ENCODE measurements at regions not wholly inside any gene's neighbourhood (a gene's known extent, or its start where the extent isn't known, plus 50 kb on each side); places are given as distances from the start of the nearest gene placed in this dataset.

DNA sequence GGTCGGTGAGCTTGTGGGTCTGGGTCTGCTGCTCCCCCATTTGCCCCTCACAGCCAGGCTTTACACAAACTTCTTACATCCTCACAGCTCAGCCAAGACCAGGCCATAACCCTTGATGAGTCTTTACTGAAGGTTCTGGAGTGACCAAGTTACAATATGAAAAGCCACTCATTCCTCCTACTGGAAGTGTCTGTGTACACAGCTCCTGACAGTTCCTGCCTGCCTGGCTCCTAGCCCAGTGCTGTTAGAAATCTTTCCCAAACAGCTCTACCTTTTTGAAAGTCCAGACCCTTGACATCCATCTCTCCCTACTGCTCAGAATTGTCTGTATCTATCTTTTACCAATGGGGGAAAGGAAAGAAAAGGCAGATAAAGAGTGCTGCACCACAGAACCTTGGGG lies 106.9 kb downstream of the PAX1 start:
- no peak for DNase-seq

DNA sequence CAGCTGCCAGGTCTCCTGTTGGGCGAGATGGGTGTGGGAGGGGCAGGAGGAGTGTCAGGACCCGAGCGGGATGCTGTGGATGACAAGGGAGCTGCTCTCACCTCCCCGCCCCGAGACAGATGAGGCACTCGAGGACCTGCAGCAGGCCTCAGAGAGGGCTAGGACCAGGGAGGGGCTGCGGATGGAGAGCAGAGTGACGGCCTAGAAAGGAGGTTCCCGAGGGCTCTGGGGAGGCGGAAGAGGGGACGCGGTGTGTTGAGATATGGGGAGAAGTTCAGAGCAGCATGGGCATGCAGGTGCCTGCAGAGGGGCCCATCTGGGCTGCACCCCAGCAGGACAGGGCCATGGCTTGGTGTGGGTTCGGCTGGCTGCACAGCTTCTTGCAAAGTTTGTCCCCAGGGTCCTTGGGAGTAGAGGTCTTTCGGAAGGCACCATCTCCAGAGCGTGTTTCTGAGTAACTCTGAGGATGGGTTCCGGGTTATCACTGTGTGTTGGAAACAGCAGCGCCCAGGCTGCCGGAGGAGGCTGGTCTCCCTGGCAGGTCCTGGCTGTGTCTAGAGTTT lies 104.6 kb downstream of the PAX1 start:
- no peak for DNase-seq

- peak; percentile 13 for DNase-seq
These were observed 103.6 kb downstream of the PAX1 start for GRCh38 chr20:21808863-21809664.

GRCh38 chr20:21808139-21808538 lies 102.7 kb downstream of the PAX1 start:
- no peak for DNase-seq

- no peak for DNase-seq
These were observed 99.3 kb downstream of the PAX1 start for GRCh38 chr20:21804802-21805201.

DNA sequence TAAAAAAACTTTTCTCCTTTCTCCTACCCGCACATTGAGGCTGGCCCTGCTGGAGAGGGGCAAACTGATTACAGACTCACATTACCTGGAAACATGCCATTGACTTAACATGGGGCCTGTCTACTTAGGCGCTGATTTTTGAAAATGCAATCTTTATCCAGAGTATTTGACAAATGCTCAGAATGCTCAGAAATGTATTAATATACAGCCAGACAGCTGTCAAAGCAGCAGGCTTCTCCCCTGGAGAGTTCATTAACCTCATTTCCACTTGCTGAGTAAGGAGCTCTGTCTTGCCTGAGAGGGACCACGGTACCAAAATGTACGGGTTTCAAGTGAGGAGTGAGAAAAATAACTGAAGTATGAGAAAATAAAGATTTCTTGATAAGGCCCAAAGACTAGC lies 95.7 kb downstream of the PAX1 start:
- no peak for DNase-seq

DNA sequence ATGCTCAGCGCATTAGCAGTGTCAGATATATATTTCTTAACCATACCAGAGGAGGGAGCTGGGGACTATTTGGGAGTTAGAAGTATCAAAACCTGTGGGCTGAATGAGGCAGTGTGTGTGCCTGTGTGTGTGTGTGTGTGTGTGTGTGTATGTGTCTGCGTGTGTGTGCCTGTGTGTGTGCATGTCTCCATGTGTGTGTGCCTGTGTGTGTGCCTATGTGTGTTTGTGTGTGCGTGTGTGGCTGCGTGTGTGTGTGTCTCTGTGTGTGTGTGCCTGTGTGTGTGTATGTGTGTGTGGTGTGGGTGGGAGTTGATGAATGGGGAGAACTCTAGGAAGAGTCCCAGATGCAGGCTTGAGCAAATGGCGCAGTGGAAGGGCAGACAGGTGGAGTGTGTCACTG lies 92.9 kb downstream of the PAX1 start:
- DNase-seq, result no peak

DNA sequence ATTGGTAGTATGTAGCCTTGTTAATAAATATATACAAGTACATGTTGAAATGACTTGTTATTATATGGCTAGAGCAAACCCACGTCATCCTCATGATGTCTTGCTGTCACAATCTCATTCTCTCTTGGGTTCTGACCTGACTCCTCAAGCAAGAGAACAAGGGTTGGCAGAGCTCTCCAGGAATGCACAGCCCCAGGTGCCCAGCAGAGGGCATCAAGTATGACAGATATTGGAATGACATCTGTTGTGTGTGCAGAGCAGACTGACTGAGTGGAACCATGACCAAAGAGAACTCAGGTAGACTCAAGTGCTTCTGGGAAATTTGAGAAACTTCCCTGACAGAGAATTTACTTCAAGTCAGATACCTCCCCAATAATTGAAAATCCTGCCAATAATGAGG lies 90.6 kb downstream of the PAX1 start:
- DNase-seq, result no peak

- DNase-seq, result no peak
These were observed 82.6 kb downstream of the PAX1 start for GRCh38 chr20:21788082-21788481.

GRCh38 chr20:21781446-21782075 lies 76.1 kb downstream of the PAX1 start:
- no peak for DNase-seq

DNA sequence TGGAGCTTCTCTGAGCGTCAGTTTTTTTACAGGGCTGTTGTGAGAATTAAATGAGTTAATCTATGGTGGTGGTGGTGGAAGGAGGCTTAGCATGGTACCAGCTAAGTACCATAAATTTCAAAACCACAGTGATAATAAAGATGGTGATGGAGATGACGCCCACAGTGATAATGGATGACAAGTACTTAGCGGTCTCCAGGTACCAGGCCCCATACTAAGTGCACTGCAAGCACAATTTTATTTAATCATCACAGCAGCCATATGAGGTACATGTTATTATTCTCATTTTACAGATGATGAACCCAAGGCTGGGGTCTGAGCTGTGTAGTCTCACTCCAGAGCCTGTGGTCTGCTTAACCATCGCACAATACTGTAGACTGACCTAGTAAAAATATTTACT lies 75.1 kb downstream of the PAX1 start:
- no peak for DNase-seq

All from activated naive CD4-positive, alpha-beta T cell treated with Interleukin-2 at 50 U/mL for 16 hours (primary cell).